ENCODE measurements at regions not wholly inside any gene's neighbourhood (a gene's known extent, or its start where the extent isn't known, plus 50 kb on each side); places are given as distances from the start of the nearest gene placed in this dataset.

- H3K27ac Mint-ChIP-seq = no peak overlapping the region
- no peak overlapping the region for H3K4me3 Mint-ChIP-seq
Measured at GRCh38 chr20:48291896-48292295, 506.6 kb upstream of the SULF2 start.

GRCh38 chr20:48288930-48289507 is 503.7 kb upstream of the SULF2 start:
- H3K4me3 ChIP-seq (ENCODE audit: low read length) = no peak overlapping the region
- H3K27me3 ChIP-seq (ENCODE audit: control insufficient read depth, insufficient read depth, low read length, poor library complexity, severe bottlenecking) = no peaks in the 10 kb centered on the region
- no peaks in the 10 kb centered on the region for H3K9me3 ChIP-seq (ENCODE audit: control insufficient read depth, low read length)
- no peak for TF ChIP-seq CTCF (conservative IDR thresholded peaks at IDR 0.05)
- no peaks in the 10 kb centered on the region for H3K36me3 ChIP-seq (ENCODE audit: control insufficient read depth, insufficient read depth, low read length)
- peaks cover 9% of the 10 kb centered on the region for H3K4me1 ChIP-seq (ENCODE audit: control insufficient read depth, insufficient read depth, low read length)
- Mint-ChIP-seq H3K27me3 (ENCODE audit: insufficient read depth) (no peaks in the 10 kb centered on the region), H3K36me3 (ENCODE audit: low read depth) (no peaks in the 10 kb centered on the region), H3K9me3 (no peaks in the 10 kb centered on the region), H3K27ac (no peak overlapping the region), H3K4me1 (peaks cover 50% of the 10 kb centered on the region), H3K4me3 (no peak overlapping the region)
- no peak for DNase-seq
- no peak overlapping the region for H3K27ac ChIP-seq (ENCODE audit: low read depth, low read length)
- no peak overlapping the region for H3K9ac ChIP-seq (ENCODE audit: extremely low read depth, low read length, poor library complexity, severe bottlenecking)
- WGBS, 2 experiments (ENCODE audit: insufficient coverage in 1 of 2, insufficient read length in 1 of 2) = 91 to 94% methylated on average over 2 of the region's 2 CpGs

More at GRCh38 chr20:48291896-48292295, 506.6 kb upstream of the SULF2 start:
- Mint-ChIP-seq H3K36me3 (ENCODE audit: low read depth) (no peaks in the 10 kb centered on the region), H3K4me1 (peaks cover 54% of the 10 kb centered on the region), H3K9me3 (no peaks in the 10 kb centered on the region), H3K27me3 (ENCODE audit: insufficient read depth) (no peaks in the 10 kb centered on the region)
- H3K4me1 ChIP-seq (ENCODE audit: control insufficient read depth, insufficient read depth, low read length) = peaks cover 19% of the 10 kb centered on the region
- 92 to 100% methylated on average over 4 of the region's 4 CpGs for WGBS, 2 experiments (ENCODE audit: insufficient coverage in 1 of 2, insufficient read length in 1 of 2)
- no peak overlapping the region for H3K4me3 ChIP-seq (ENCODE audit: low read length)
- no peaks in the 10 kb centered on the region for H3K36me3 ChIP-seq (ENCODE audit: control insufficient read depth, insufficient read depth, low read length)
- TF ChIP-seq CTCF (conservative IDR thresholded peaks at IDR 0.05) = no peak
- H3K9ac ChIP-seq (ENCODE audit: extremely low read depth, low read length, poor library complexity, severe bottlenecking) = no peak overlapping the region
- no peak overlapping the region for H3K27ac ChIP-seq (ENCODE audit: low read depth, low read length)
- no peaks in the 10 kb centered on the region for H3K9me3 ChIP-seq (ENCODE audit: control insufficient read depth, low read length)
- no peak for DNase-seq
- H3K27me3 ChIP-seq (ENCODE audit: control insufficient read depth, insufficient read depth, low read length, poor library complexity, severe bottlenecking) = no peaks in the 10 kb centered on the region

- H3K4me1 ChIP-seq (ENCODE audit: control insufficient read depth, insufficient read depth, low read length) = peaks cover 9% of the 10 kb centered on the region
- DNase-seq = no peak
- H3K27ac ChIP-seq (ENCODE audit: low read depth, low read length) = no peak overlapping the region
- no peak overlapping the region for H3K9ac ChIP-seq (ENCODE audit: extremely low read depth, low read length, poor library complexity, severe bottlenecking)
- no peaks in the 10 kb centered on the region for H3K27me3 ChIP-seq (ENCODE audit: control insufficient read depth, insufficient read depth, low read length, poor library complexity, severe bottlenecking)
- WGBS, 2 experiments (ENCODE audit: insufficient coverage in 1 of 2, insufficient read length in 1 of 2) = 87 to 100% methylated on average over 1 to 6 of the region's 6 CpGs
- TF ChIP-seq CTCF (conservative IDR thresholded peaks at IDR 0.05) = no peak
- Mint-ChIP-seq H3K4me1 (peaks cover 44% of the 10 kb centered on the region), H3K27me3 (ENCODE audit: insufficient read depth) (no peaks in the 10 kb centered on the region), H3K36me3 (ENCODE audit: low read depth) (peaks cover 5% of the 10 kb centered on the region), H3K4me3 (no peak overlapping the region), H3K27ac (peak overlapping the region; percentile 71), H3K9me3 (no peaks in the 10 kb centered on the region)
- H3K36me3 ChIP-seq (ENCODE audit: control insufficient read depth, insufficient read depth, low read length) = no peaks in the 10 kb centered on the region
- no peak overlapping the region for H3K4me3 ChIP-seq (ENCODE audit: low read length)
- no peaks in the 10 kb centered on the region for H3K9me3 ChIP-seq (ENCODE audit: control insufficient read depth, low read length)
Measured at GRCh38 chr20:48287552-48288170, 502.4 kb upstream of the SULF2 start.
